Testis (tissue), 2 donors: ENCODE measurements at regions not wholly inside any gene's neighbourhood (a gene's known extent, or its start where the extent isn't known, plus 50 kb on each side); places are given as distances from the start of the nearest gene placed in this dataset.

Source experiments
- DNase-seq: peaks from one replicate; pipeline ENCODE4 v3.0.0-alpha.2; 2019
- H3K27ac ChIP-seq, 2 donors: fragments of 200-600 bp; sonication (generic); one replicate each; pipeline ENCODE4 v1.5.1; 2019
- H3K27me3 ChIP-seq: fragments of 200-600 bp; sonication (generic); one replicate; pipeline ENCODE4 v1.5.1; 2019
- H3K36me3 ChIP-seq: fragments of 200-600 bp; sonication (generic); one replicate; pipeline ENCODE4 v1.5.1; 2017; ENCODE audit warnings: low read depth; ENCODE audit errors: missing control alignments
- H3K4me1 ChIP-seq: fragments of 200-600 bp; sonication (generic); one replicate; pipeline ENCODE4 v1.5.1; 2019
- H3K4me3 ChIP-seq, 2 donors: fragments of 200-600 bp; sonication (generic); one replicate each; pipeline ENCODE4 v1.5.1; 2017 to 2019
- H3K9me3 ChIP-seq: fragments of 200-600 bp; sonication (generic); one replicate; pipeline ENCODE4 v1.5.1; 2017
- CTCF ChIP-seq, 3 experiments: fragments of 450-650 bp in 2 of 3; fragments of 200-600 bp in 1 of 3; sonication (generic) in 1 of 3; IDR thresholded peaks; one replicate each; pipeline ENCODE4 v1.5.1; 2016 to 2019; ENCODE audit warnings: antibody characterized with exemption in 3 of 3, mild to moderate bottlenecking in 2 of 3, moderate library complexity in 1 of 3
- POLR2A ChIP-seq: fragments of 450-650 bp; IDR thresholded peaks from one replicate; pipeline ENCODE4 v1.6.1; 2017; ENCODE audit warnings: antibody characterized with exemption, mild to moderate bottlenecking, moderate library complexity
- WGBS, 2 donors: methylation state at CpG; one replicate each; pipeline ENCODE4 v1.1.5; 2018; 5-methylcytosine and 5-hydroxymethylcytosine counted together
- intact Hi-C: fragments of 100-400 bp; cut with DNase I; formaldehyde crosslinking; loops from one replicate; pipeline ENCODE4 v1.15.1; 2023; ENCODE audit warnings: low total_unique reads

- intact Hi-C loops, result no loop called here
- Histone ChIP-seq H3K27ac (no peak overlapping the region), H3K9me3 (no peaks in the 10 kb centered on the region), H3K4me1 (no peaks in the 10 kb centered on the region), H3K36me3 (no peaks in the 10 kb centered on the region), H3K4me3 (no peak overlapping the region), H3K27me3 (no peaks in the 10 kb centered on the region)
- TF ChIP-seq POLR2A (no peak), CTCF (IDR thresholded peaks at IDR 0.05) (no peak)
- DNase-seq, result no peak
- 82% methylated on average over 3 of the region's 3 CpGs for WGBS, 2 donors
These were observed 2743.3 kb upstream of the PCDH20 start for GRCh38 chr13:64158908-64159307.

- TF ChIP-seq POLR2A, result no peak
- no peak for TF ChIP-seq CTCF (IDR thresholded peaks at IDR 0.05)
- intact Hi-C loops, result no loop called here
- Histone ChIP-seq H3K4me1 (no peaks in the 10 kb centered on the region), H3K36me3 (no peaks in the 10 kb centered on the region), H3K9me3 (no peaks in the 10 kb centered on the region), H3K4me3 (no peak overlapping the region), H3K27me3 (no peaks in the 10 kb centered on the region), H3K27ac (no peak overlapping the region)
- no peak for DNase-seq
- 75 to 92% methylated on average over 1 of the region's 1 CpG for WGBS, 2 donors
These were observed 2738.9 kb upstream of the PCDH20 start for GRCh38 chr13:64154514-64154913.

GRCh38 chr13:64130600-64130999 lies 2715.0 kb upstream of the PCDH20 start:
- Histone ChIP-seq H3K27ac (no peak overlapping the region), H3K4me1 (no peaks in the 10 kb centered on the region), H3K4me3 (no peak overlapping the region), H3K27me3 (no peaks in the 10 kb centered on the region), H3K36me3 (no peaks in the 10 kb centered on the region), H3K9me3 (no peaks in the 10 kb centered on the region)
- DNase-seq, result no peak
- intact Hi-C loops, result no loop called here
- TF ChIP-seq POLR2A (no peak), CTCF (IDR thresholded peaks at IDR 0.05) (no peak)
- 96% methylated on average over 3 to 4 of the region's 4 CpGs for WGBS, 2 donors

- 92 to 93% methylated on average over 3 of the region's 3 CpGs for WGBS, 2 donors
- H3K36me3 ChIP-seq, result no peaks in the 10 kb centered on the region
- intact Hi-C loops, result no loop called here
- no peaks in the 10 kb centered on the region for H3K9me3 ChIP-seq
- TF ChIP-seq CTCF (IDR thresholded peaks at IDR 0.05), result no peak
- TF ChIP-seq POLR2A, result no peak
- H3K4me3 ChIP-seq, result no peak overlapping the region
- H3K27me3 ChIP-seq, result no peaks in the 10 kb centered on the region
- H3K4me1 ChIP-seq, result no peaks in the 10 kb centered on the region
- no peak overlapping the region for H3K27ac ChIP-seq
- DNase-seq, result no peak
These were observed 2714.5 kb upstream of the PCDH20 start for GRCh38 chr13:64130171-64130570.

GRCh38 chr13:64127856-64128255 lies 2712.2 kb upstream of the PCDH20 start:
- no peaks in the 10 kb centered on the region for H3K9me3 ChIP-seq
- H3K36me3 ChIP-seq, result no peaks in the 10 kb centered on the region

More at GRCh38 chr13:64127856-64128255, 2712.2 kb upstream of the PCDH20 start:
- Histone ChIP-seq H3K4me1 (no peaks in the 10 kb centered on the region), H3K27me3 (no peaks in the 10 kb centered on the region), H3K4me3 (no peak overlapping the region), H3K27ac (no peak overlapping the region)
- intact Hi-C loops, result no loop called here
- no peak for DNase-seq
- TF ChIP-seq CTCF (IDR thresholded peaks at IDR 0.05) (no peak), POLR2A (no peak)
